GM12873 (cell line): ENCODE measurements at regions not wholly inside any gene's neighbourhood (a gene's known extent, or its start where the extent isn't known, plus 50 kb on each side); places are given as distances from the start of the nearest gene placed in this dataset.

Experiments used
- CTCF ChIP-seq: IDR thresholded peaks from 2 replicates; pipeline ENCODE4 v1.5.1; 2012; ENCODE audit warnings: low read depth, mild to moderate bottlenecking, moderate library complexity, low read length, control low read depth; ENCODE audit not compliant: insufficient read depth; ENCODE audit errors: missing control alignments

DNA sequence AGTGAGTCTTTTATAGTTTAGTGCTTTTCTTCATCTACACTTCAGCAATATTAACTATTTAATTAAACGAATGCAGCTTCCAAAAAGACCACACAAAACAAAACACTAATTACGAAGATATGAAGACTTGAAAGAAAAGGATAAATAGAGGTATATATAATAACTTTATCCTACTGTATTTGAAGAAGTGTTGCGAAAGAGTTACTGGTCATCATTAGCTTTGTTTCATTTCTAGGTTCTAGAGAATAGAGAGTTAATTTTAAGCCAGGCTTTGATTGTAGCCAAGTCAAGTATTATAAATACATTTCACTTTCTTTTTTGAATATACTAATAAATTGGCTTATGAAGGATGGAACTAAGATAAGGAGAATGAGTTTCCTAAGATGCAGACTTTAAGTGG, 416.8 kb upstream of the GBE1 start:
- TF ChIP-seq CTCF, result no peak

GRCh38 chr3:82177774-82178173, 416.3 kb upstream of the GBE1 start:
- no peak for TF ChIP-seq CTCF

- no peak for TF ChIP-seq CTCF
These were observed 403.8 kb upstream of the GBE1 start for GRCh38 chr3:82165266-82165665.

DNA sequence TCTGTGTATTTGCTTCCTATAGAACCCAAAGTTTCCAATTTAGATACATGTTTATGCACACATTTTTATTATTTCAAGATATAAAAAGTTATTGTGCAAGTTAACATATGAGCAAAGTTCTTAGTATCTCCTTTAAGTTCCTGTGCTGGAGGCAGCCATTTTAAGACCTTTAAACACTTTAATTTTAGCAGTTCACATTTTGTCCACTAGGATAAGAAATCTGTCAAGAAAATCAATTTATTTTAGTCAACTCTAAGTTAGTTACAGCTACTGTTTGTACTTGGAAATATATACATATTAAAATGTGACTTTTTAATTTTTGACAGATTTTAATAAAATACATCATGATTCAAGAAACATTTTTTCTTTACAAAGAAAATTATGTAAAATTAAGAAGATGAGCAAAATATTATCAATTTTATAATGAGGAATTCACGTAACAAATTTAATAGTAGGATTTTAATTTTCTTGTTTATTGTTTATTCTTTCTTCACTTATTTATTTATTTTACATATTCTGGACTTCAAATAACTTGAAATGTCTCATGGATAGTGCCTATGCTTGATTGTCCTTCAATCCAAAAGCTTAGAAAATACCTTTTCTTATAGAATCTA, 402.6 kb upstream of the GBE1 start:
- no peak for TF ChIP-seq CTCF

GRCh38 chr3:82157952-82158351, 396.5 kb upstream of the GBE1 start:
- TF ChIP-seq CTCF, result no peak

DNA sequence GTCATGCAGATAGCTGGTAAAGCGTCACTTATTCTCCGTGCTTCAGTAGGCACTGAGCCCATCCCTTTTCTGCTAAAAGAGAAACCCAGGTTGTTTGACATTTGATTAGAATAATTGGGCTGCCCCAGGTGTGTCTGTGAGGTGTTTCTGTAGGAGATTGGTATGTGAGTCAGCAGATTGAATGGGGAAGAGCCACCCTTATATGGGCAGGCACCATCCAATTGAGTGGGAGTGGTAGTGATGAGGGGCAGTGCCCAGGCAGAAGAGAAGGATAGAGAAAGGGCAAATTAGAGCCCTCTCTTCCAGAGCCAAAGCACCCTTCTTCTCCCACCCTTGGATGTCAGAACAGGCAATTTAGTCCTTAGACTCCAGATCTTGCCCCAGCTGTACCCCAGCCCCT, 384.3 kb upstream of the GBE1 start:
- no peak for TF ChIP-seq CTCF

- TF ChIP-seq CTCF, result no peak
These were observed 383.4 kb upstream of the GBE1 start for GRCh38 chr3:82144811-82145210.
